ENCODE measurements at regions not wholly inside any gene's neighbourhood (a gene's known extent, or its start where the extent isn't known, plus 50 kb on each side); places are given as distances from the start of the nearest gene placed in this dataset.

DNA sequence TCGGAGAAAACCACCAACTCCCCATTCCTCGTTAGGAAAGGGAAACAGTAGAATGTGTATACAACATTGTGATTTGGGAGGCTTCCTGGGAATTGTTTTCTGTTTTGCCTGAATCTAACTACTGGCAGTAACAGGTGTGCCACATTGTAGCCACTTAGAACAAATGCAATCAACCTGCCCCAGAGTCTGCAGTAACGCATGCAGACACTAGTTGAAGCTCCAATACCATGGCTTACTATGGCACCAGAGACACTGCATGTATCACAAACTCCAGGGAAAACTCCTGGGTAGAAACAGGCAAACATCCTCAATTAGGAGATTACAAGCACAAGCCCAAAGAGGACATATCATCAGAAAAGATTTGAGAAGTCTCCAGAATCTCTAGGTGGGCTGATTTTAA is 154.2 kb upstream of the NEIL3 start:
- TF ChIP-seq EZH2phosphoT487 (IDR thresholded peaks at IDR 0.05; ENCODE audit: low read depth) = no peak
- TF ChIP-seq, protein P1, sequence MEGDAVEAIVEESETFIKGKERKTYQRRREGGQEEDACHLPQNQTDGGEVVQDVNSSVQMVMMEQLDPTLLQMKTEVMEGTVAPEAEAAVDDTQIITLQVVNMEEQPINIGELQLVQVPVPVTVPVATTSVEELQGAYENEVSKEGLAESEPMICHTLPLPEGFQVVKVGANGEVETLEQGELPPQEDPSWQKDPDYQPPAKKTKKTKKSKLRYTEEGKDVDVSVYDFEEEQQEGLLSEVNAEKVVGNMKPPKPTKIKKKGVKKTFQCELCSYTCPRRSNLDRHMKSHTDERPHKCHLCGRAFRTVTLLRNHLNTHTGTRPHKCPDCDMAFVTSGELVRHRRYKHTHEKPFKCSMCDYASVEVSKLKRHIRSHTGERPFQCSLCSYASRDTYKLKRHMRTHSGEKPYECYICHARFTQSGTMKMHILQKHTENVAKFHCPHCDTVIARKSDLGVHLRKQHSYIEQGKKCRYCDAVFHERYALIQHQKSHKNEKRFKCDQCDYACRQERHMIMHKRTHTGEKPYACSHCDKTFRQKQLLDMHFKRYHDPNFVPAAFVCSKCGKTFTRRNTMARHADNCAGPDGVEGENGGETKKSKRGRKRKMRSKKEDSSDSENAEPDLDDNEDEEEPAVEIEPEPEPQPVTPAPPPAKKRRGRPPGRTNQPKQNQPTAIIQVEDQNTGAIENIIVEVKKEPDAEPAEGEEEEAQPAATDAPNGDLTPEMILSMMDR (IDR thresholded peaks at IDR 0.05; ENCODE audit: low read depth, low read length) = no peak
